PC-3 (cell line): ENCODE measurements at regions not wholly inside any gene's neighbourhood (a gene's known extent, or its start where the extent isn't known, plus 50 kb on each side); places are given as distances from the start of the nearest gene placed in this dataset.

Source experiments
- ATAC-seq: fragments of 200-7000 bp; cut with Tn5 transposase; 2 replicates; pipeline ENCODE4 v1.9.1; 2020; ENCODE audit warnings: mild to moderate bottlenecking, moderate library complexity
- BruUV-seq: library from RNA; stranded (reverse); fragments of 400-500 nt; replicated peaks from 2 replicates; lab custom pipeline; 2021; lab: Mats Ljungman, UMichigan
- CTCF ChIA-PET: fragments of 300-600 bp; sonication (Branson Sonifier 250); formaldehyde crosslinking; loops from one replicate; lab custom pipeline; 2022; ENCODE audit warnings: antibody characterized with exemption; lab: Charles Lee
- POLR2A ChIA-PET: fragments of 300-600 bp; sonication (Branson Sonifier 250); formaldehyde crosslinking; loops from one replicate; lab custom pipeline; 2022; ENCODE audit warnings: antibody characterized with exemption; ENCODE audit not compliant: unreplicated experiment; lab: Charles Lee
- DNase-seq: peaks from one replicate; pipeline ENCODE4 v3.0.0-alpha.2; 2015
- H2AFZ ChIP-seq: fragments of 300-600 bp; sonication (generic); 2 replicates; pipeline ENCODE4 v1.6.0; 2016; ENCODE audit warnings: antibody characterized with exemption, low read length
- H3F3A ChIP-seq: fragments of 300-600 bp; sonication (generic); one replicate; pipeline ENCODE4 v1.6.0; 2017; ENCODE audit warnings: antibody characterized with exemption, low read length, control low read depth, mild to moderate bottlenecking; ENCODE audit not compliant: unreplicated experiment
- H3K27ac ChIP-seq: fragments of 300-600 bp; sonication (generic); 2 replicates; pipeline ENCODE4 v1.5.1; 2016; ENCODE audit warnings: mild to moderate bottlenecking, low read length
- H3K27me3 ChIP-seq: fragments of 300-600 bp; sonication (generic); 2 replicates; pipeline ENCODE4 v1.6.1; 2016; ENCODE audit warnings: low read length, mixed read lengths
- H3K36me3 ChIP-seq: fragments of 300-600 bp; sonication (generic); 2 replicates; pipeline ENCODE4 v1.6.1; 2016; ENCODE audit warnings: low read depth, mixed run types, low read length, mixed read lengths
- H3K4me1 ChIP-seq: fragments of 300-600 bp; sonication (generic); 2 replicates; pipeline ENCODE4 v1.5.1; 2016; ENCODE audit warnings: low read length; ENCODE audit not compliant: insufficient read depth
- H3K4me2 ChIP-seq: fragments of 300-600 bp; sonication (generic); 2 replicates; pipeline ENCODE4 v1.6.0; 2016; ENCODE audit warnings: low read length
- H3K4me3 ChIP-seq: fragments of 300-600 bp; sonication (generic); 2 replicates; pipeline ENCODE4 v1.5.1; 2016; ENCODE audit warnings: mild to moderate bottlenecking, low read length, mixed read lengths
- H3K79me2 ChIP-seq: fragments of 300-600 bp; sonication (generic); 2 replicates; pipeline ENCODE4 v1.6.1; 2017; ENCODE audit warnings: low read length, mixed read lengths
- H3K9ac ChIP-seq: fragments of 300-600 bp; sonication (generic); 2 replicates; pipeline ENCODE4 v1.6.0; 2016; ENCODE audit warnings: mild to moderate bottlenecking, low read length
- H3K9me2 ChIP-seq: fragments of 300-600 bp; sonication (generic); replicated peaks from 2 replicates; pipeline ENCODE4 v1.6.1; 2016; ENCODE audit warnings: mixed run types, low read length, mixed read lengths
- H3K9me3 ChIP-seq: fragments of 300-600 bp; sonication (generic); 2 replicates; pipeline ENCODE4 v1.6.1; 2016; ENCODE audit warnings: low read length, mixed read lengths
- H4K20me1 ChIP-seq: fragments of 300-600 bp; sonication (generic); 2 replicates; pipeline ENCODE4 v1.6.1; 2016; ENCODE audit warnings: low read length, mixed read lengths
- EZH2 ChIP-seq: fragments of 300-600 bp; sonication (generic); IDR thresholded peaks from one replicate; pipeline ENCODE4 v1.6.1; 2017; ENCODE audit warnings: antibody characterized with exemption, mild to moderate bottlenecking, low read length; ENCODE audit not compliant: unreplicated experiment
- EZH2phosphoT487 ChIP-seq: fragments of 300-600 bp; sonication (generic); IDR thresholded peaks from 2 replicates; pipeline ENCODE4 v1.6.1; 2018; ENCODE audit warnings: mild to moderate bottlenecking, antibody characterized with exemption, low read length, borderline replicate concordance
- intact Hi-C: fragments of 100-400 bp; cut with micrococcal nuclease; formaldehyde crosslinking; loops from 2 replicates; pipeline ENCODE4 v1.9.0; 2023
- TF ChIP-seq, protein P1 (sequence below): fragments of 300-600 bp; sonication (generic); conservative IDR thresholded peaks from 2 replicates; pipeline ENCODE4 v1.5.1; 2017; ENCODE audit warnings: antibody characterized with exemption, low read depth, mild to moderate bottlenecking, low read length

GRCh38 chr14:36429692-36430091 is 90.3 kb downstream of the NKX2-1 start:
- H2AFZ ChIP-seq, result no peak overlapping the region
- ATAC-seq (no peak), DNase-seq (no peak)
- no peaks in the 10 kb centered on the region for H3K79me2 ChIP-seq
- no peaks in the 10 kb centered on the region for H4K20me1 ChIP-seq
- ChIA-PET POLR2A (no interaction called here), CTCF (no interaction called here)
- H3F3A ChIP-seq, result no peaks in the 10 kb centered on the region
- no peak overlapping the region for H3K4me3 ChIP-seq
- H3K36me3 ChIP-seq, result no peaks in the 10 kb centered on the region
- no TSS peak for BruUV-seq
- H3K4me1 ChIP-seq, result no peaks in the 10 kb centered on the region
- H3K27me3 ChIP-seq, result peaks cover 51% of the 10 kb centered on the region
- H3K9me3 ChIP-seq, result no peaks in the 10 kb centered on the region
- no peaks in the 10 kb centered on the region for H3K9me2 ChIP-seq
- intact Hi-C loops, result no loop called here
- TF ChIP-seq, protein P1, sequence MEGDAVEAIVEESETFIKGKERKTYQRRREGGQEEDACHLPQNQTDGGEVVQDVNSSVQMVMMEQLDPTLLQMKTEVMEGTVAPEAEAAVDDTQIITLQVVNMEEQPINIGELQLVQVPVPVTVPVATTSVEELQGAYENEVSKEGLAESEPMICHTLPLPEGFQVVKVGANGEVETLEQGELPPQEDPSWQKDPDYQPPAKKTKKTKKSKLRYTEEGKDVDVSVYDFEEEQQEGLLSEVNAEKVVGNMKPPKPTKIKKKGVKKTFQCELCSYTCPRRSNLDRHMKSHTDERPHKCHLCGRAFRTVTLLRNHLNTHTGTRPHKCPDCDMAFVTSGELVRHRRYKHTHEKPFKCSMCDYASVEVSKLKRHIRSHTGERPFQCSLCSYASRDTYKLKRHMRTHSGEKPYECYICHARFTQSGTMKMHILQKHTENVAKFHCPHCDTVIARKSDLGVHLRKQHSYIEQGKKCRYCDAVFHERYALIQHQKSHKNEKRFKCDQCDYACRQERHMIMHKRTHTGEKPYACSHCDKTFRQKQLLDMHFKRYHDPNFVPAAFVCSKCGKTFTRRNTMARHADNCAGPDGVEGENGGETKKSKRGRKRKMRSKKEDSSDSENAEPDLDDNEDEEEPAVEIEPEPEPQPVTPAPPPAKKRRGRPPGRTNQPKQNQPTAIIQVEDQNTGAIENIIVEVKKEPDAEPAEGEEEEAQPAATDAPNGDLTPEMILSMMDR, result no peak
- no peak for TF ChIP-seq EZH2
- no peak for TF ChIP-seq EZH2phosphoT487
- no peak overlapping the region for H3K9ac ChIP-seq
- H3K27ac ChIP-seq, result no peak overlapping the region
- H3K4me2 ChIP-seq, result no peak overlapping the region

DNA sequence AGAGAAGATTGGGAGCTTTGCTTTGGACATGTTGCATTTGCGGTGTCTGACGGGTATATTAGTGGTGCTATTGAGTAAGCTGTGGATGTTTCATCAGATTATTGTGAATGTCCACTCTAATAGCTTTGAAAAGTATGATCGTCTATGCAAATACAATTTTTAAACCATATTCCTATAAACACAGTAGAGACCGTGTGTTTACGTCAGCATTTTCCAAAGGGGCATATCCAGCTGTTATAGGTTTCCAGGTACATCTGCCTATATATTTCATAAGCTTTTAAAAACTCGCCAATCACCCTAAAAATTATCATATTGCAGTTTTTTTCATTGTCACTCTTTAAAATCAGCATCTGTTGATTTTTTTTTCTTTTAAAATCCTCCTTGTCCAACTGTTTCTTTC is 91.7 kb downstream of the NKX2-1 start:
- POLR2A ChIA-PET, result no interaction called here
- no peaks in the 10 kb centered on the region for H3K36me3 ChIP-seq
- BruUV-seq, result no TSS peak
- H3K4me3 ChIP-seq, result no peak overlapping the region
- intact Hi-C loops, result no loop called here
- no peaks in the 10 kb centered on the region for H3K79me2 ChIP-seq
- no peak overlapping the region for H3K9ac ChIP-seq
- TF ChIP-seq, protein P1, result no peak
- TF ChIP-seq EZH2phosphoT487 (no peak), EZH2 (no peak)
- DNase-seq (no peak), ATAC-seq (no peak)
- H3K27me3 ChIP-seq, result peaks cover 45% of the 10 kb centered on the region
- no peak overlapping the region for H3K4me2 ChIP-seq
- H3F3A ChIP-seq, result no peaks in the 10 kb centered on the region
- CTCF ChIA-PET, result no interaction called here
- no peaks in the 10 kb centered on the region for H4K20me1 ChIP-seq
- no peaks in the 10 kb centered on the region for H3K9me3 ChIP-seq
- no peaks in the 10 kb centered on the region for H3K4me1 ChIP-seq
- no peaks in the 10 kb centered on the region for H3K9me2 ChIP-seq
- H2AFZ ChIP-seq, result no peak overlapping the region
- no peak overlapping the region for H3K27ac ChIP-seq

DNA sequence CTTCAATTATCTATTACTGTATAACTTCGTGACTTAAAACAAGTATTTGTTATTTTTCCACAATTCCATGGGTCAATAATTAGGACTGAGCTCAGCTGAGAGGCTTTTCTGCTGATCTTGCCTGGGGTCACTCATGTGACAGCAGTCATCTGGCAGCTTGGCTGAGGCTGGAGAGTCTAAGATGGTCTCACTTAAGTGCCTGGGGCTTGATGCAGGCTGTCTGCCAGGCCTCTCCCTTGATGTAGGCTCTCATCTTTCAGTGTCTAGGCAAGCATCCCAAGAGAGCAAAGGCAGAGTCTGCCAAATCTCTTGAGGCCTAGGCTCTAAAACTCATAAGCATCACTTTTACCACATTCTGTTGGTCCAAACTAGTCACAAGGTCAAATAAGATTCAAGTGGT is 93.2 kb downstream of the NKX2-1 start:
- H3K9ac ChIP-seq, result no peak overlapping the region
- no peak overlapping the region for H2AFZ ChIP-seq
- H3K9me2 ChIP-seq, result no peaks in the 10 kb centered on the region
- H3F3A ChIP-seq, result no peaks in the 10 kb centered on the region
- no peaks in the 10 kb centered on the region for H3K4me1 ChIP-seq
- H3K36me3 ChIP-seq, result no peaks in the 10 kb centered on the region
- peaks cover 50% of the 10 kb centered on the region for H3K27me3 ChIP-seq
- no peaks in the 10 kb centered on the region for H4K20me1 ChIP-seq
- no peak for ATAC-seq
- intact Hi-C loops, result no loop called here
- H3K4me3 ChIP-seq, result no peak overlapping the region
- TF ChIP-seq, protein P1, result no peak
- TF ChIP-seq EZH2, result no peak
- TF ChIP-seq EZH2phosphoT487, result no peak
- no peaks in the 10 kb centered on the region for H3K9me3 ChIP-seq
- no peaks in the 10 kb centered on the region for H3K79me2 ChIP-seq
- no peak overlapping the region for H3K4me2 ChIP-seq
- ChIA-PET CTCF (no interaction called here), POLR2A (no interaction called here)
- no TSS peak for BruUV-seq
- no peak overlapping the region for H3K27ac ChIP-seq
- no peak for DNase-seq
